22Rv1 (cell line): ENCODE measurements at regions not wholly inside any gene's neighbourhood (a gene's known extent, or its start where the extent isn't known, plus 50 kb on each side); places are given as distances from the start of the nearest gene placed in this dataset.

ENCODE experiments used
- ZFX ChIP-seq: fragments of 450-650 bp; IDR thresholded peaks from 2 replicates; pipeline ENCODE4 v1.6.1; 2017; ENCODE audit warnings: antibody characterized with exemption, borderline replicate concordance
- TF ChIP-seq, protein P1 (sequence below): fragments of 450-650 bp; IDR thresholded peaks from 2 replicates; pipeline ENCODE4 v1.5.1; 2017; ENCODE audit warnings: mild to moderate bottlenecking

DNA sequence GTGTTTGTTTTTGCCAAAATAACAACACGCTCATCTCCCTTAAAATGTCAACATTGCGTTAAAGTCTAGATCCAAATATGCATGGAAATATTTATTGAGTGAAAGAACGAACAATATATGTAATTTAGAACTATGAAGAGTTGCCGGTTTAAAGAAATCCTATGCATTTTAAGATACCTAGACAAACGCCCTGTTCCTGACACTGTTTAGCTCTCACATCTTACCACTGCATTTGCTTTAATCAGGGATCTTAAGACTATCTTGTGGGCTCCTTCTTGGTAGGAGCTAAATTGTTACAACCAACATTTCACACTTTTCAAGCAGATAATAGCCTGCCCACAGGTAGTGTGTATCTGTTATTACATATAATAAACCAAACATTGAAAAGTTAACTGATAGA lies 96.6 kb upstream of the RPS6KA3 start:
- TF ChIP-seq, protein P1, sequence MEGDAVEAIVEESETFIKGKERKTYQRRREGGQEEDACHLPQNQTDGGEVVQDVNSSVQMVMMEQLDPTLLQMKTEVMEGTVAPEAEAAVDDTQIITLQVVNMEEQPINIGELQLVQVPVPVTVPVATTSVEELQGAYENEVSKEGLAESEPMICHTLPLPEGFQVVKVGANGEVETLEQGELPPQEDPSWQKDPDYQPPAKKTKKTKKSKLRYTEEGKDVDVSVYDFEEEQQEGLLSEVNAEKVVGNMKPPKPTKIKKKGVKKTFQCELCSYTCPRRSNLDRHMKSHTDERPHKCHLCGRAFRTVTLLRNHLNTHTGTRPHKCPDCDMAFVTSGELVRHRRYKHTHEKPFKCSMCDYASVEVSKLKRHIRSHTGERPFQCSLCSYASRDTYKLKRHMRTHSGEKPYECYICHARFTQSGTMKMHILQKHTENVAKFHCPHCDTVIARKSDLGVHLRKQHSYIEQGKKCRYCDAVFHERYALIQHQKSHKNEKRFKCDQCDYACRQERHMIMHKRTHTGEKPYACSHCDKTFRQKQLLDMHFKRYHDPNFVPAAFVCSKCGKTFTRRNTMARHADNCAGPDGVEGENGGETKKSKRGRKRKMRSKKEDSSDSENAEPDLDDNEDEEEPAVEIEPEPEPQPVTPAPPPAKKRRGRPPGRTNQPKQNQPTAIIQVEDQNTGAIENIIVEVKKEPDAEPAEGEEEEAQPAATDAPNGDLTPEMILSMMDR, result no peak
- no peak for TF ChIP-seq ZFX
